HG03064 (cell line): ENCODE measurements at regions not wholly inside any gene's neighbourhood (a gene's known extent, or its start where the extent isn't known, plus 50 kb on each side); places are given as distances from the start of the nearest gene placed in this dataset.

ENCODE experiments used
- ATAC-seq: cut with Tn5 transposase; IDR thresholded peaks from one replicate; pipeline ENCODE4 v1.9.1; 2021; ENCODE audit warnings: low read depth; ENCODE audit not compliant: unreplicated experiment

DNA sequence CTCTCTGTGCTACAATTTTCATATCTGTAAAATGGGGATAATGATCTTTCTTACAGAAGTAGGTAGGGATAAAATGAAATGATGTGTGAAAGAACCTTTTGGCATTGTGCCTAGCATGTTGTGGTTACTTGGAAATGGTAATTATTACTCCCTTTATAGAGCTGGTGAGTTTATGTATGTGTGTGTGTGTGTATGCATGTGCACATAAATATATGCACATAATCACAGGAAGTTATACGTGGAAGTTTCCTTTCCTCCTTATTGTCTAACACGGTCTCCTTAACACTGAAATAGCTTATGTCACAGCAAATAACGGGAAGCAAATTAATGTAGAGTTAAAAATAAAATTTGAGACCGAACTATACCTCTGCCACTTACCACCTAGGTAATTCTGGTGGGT, 163.7 kb upstream of the ZBED5 start:
- no peak for ATAC-seq

DNA sequence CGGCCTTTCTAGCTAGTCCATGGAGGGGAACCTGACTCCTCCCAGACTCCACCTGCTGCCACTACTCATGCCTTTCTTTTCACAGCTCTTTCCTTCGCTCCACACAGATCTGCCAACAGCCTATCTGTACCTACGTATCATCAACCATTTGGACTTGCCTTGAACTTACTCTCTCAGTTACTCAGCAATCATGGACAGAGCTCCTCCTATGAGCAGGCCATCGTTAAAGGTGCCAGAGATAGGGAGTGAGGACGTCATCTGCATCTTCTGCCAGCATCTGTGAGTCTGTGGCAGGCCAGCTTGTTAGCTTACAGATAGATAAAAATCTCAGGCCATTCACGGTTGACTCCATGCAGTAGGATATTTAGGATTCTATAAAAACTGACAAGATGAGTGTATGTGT, 162.9 kb upstream of the ZBED5 start:
- no peak for ATAC-seq

DNA sequence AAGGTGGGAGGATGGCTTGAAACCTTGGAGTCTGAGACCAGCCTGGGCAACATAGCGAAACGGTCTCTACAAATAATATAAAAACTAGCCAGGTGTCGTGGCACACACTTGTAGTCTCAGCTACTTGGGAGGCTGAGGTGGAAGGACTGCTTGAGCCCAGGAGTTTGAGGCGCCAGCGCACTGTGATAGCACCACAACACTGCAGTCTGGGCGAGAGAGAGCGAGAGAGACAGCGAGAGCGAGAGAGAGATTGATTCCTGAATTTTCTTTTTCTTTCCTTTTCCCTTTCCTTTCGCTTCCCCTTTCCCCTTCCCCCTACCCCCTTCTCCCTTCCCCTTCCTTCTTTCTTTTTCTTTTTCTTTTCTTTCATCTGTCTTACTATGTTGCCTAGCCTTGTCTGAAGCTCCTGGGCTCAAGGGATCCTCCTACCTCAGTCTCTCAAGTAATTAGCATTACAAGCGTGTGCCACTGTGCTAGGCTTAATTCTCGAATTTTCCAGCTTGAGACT, 162.4 kb upstream of the ZBED5 start:
- ATAC-seq = no peak

DNA sequence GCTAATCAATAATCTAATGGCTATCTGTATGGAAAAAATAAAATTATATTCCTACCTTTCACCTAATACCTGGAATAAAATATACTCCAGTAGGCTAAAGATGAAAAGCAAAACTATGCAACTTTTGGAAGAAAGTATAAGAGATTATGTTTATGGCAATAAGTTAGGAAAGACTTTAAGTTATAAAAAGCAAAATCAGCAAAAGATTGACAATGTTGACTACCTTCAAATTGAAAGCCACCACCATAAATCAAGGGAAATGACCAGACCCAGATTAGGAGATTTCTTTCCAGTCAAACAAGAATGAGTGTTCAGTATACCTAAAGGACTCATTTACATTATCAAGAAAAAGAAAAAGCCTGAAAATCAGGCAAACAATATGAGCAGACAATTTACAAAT, 159.1 kb upstream of the ZBED5 start:
- no peak for ATAC-seq

DNA sequence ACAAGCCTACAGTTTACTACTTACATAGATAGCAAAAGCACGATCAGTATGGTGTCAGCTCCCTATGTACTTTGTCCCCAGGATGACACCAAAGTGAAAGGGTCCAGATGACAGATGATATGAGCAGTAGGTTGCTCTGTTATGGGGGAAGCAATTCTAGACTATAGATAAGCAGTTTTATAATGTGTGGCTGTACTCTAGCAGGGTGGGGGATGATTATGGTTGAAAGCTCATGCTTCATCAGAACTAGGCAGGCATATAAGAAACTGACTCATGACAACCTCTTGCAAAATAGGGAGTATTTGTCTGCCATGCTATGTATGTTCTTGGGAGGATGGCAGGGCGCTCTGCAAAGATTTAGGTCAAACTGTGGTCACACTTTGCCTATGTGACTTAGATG, 158.2 kb upstream of the ZBED5 start:
- ATAC-seq = no peak

DNA sequence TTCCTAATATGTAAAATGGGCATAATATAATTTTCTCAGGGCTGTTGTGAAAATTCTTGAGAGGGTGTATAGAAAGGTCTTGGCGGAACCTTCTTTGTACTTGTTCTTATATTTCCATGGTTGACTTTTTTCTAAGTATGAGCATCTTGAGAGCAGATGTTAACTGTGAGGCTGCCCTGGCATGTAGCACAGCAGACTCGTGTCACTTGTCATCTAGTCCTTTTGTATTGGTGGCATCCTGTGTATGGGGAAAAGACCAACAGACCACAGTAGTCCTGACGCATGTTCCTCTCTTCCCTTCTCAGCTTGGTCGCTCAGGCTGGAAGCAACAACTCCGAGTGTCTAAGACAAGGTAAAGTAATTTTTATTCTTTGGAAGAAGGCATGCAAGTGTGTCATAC, 153.8 kb upstream of the ZBED5 start:
- ATAC-seq = no peak

DNA sequence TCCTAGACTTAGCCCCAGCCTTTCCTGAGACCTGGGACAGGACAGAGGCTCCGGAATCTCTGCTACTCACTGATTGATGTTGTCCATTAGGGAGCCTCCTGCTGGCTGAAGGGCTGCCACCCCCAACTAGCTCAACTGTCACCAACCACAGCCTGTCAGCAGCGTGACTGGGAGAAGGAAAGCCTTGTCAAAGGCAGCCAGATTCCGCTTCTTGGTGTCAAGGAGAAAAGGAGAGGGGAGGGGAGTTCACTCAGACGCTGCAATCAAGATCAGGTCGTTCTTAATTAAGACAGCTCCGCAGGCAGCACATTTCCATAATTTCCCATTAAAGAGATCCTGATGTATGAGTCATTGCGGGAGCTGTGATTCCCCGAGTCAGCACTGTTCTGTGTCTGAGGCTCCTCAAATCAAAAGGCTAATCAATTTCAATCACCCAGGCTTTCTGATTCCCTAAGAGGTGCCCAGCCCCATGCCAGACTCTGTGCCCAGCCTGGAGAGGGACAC, 152.8 kb upstream of the ZBED5 start:
- ATAC-seq = no peak

DNA sequence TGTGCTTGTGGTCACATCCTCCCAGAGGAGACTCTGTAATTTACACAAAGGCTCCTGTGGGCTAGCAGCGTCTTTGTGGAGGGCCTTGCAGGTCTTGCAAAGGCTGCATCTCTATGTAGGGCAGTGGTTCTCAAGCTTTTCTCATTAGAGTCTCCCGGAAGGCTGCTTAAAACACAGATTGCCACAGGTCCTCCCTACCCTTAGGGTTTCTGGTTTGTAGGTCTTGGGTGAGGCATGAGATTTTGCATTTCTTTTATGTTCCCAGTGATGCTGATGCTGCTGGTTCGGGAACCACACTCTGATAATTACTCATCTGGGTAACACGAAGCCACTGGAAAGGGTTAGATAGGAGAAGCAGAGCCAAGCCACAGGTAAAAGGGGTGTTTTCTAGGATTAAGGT, 151.3 kb upstream of the ZBED5 start:
- no peak for ATAC-seq

DNA sequence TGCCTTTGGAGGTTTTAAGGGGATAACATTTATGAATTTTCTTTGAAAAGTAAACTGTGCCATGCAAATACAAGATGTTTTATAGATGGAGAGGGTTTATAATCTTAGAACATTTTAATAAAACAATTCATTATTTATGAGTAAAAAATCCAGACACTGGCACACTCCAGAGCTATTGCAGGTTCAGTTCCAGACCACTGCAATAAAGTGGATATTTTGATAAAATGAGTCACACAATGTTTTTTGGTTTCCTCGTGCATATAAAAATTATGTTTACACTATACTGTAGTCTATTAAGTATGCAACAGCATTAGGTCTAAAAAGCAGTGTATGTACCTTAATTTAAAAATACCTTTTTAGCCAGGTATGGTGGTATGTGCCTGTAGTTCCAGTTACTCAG, 146.2 kb upstream of the ZBED5 start:
- ATAC-seq = no peak

DNA sequence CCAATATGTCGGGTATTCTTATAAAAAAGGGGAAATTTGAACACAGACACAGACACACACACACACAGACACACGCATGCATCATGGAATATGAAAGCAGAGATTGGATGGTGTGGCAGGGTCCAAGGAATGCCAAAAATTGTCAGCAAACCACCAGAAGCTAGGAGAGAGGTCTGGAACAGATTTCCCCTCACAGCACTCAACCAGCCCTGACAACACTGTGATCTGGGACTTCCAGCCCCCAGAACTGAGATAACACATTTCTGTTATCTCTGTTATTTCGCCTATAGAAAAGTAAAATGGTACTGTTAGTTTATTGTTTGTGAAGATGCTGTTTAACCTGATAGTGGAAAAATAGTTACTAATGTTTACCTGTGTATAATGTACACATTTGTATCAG, 145.4 kb upstream of the ZBED5 start:
- no peak for ATAC-seq

DNA sequence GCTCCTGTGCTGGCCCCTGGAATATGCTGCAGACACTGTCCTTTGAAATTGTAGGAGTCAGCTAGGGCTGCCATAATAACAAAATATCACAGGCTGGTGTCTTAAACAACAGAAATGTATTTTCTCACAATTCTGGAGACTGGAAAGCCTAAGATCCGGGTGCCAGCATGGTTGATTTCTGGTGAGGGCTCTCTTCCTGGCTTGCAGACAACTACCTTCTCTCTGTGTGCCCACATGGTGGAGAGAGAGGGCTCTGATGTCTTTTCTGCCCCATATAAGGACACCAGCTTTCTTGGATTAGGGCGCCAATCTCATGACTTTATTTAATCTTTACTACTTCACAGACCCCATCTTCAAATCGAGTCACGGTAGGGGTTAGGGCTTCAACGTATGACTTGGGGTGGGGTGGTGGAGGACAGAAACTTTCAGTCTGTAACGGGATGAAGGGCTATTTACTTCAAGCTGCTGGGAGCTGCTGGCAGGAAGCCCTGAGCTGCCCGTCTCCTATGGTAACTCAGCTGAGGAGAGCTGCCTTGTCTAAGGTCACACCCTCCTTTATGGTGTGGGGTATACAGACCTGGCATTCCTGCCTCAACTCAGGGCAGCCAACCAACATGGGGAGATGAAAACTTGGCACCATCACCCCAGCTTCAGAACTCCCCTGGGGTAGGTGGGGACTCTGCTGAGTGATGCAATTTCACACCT, 142.9 kb upstream of the ZBED5 start:
- ATAC-seq = no peak

DNA sequence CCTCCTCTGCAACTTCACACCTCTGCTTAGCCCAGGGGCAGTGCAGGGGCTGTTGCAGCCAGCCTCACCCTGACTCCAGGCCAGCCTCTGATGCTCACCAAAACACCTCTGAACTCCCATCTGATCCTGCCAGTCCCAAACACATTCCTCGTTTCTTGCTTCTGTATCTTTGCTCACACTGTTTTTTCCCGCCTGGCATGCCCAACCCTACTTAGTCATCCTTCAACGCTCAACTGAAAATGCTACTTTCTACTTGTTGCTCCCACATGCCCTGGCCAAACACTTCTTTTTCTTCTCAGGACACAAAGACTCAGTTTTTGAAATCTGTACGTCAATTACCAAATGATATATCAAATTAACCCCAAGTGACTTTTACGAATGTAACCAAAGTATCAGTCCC, 140.8 kb upstream of the ZBED5 start:
- ATAC-seq = no peak

DNA sequence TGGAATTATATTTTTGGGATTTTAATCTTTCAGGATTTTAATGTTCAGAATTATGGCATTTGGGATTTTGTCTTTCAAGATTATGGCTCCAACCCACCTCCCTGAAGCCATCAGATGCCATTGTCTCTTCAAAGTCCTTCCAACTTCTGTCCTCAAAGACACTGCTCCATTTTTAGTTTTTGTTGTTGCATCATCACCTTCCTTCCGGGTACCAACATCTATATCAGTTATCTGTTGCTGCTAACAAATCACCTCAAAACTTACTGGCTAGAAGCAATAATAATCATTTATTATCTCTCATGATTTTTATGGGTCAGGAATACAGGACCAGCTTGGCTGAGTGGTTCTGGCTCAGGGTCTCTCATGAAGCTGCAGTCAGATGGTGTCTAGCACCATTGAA, 138.8 kb upstream of the ZBED5 start:
- ATAC-seq = no peak

DNA sequence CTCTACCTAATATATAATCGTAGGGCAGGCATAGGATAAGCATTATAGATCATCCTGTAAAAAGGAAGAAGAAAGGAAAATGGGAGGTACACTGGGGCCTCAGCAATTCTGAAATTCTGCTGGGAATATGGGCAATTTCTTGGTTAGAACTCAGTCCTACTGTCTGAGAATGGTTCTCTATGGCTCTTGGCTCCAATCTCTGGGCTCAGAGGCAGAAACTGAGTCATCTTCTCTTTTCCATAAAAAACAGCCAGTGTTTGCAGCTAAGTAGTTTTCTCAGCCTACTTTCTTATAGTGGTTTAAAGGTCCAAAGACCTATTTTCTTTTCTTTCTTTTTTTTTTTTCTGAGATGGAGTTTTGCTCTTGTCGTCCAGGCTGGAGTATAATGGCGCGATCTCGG, 135.8 kb upstream of the ZBED5 start:
- no peak for ATAC-seq

DNA sequence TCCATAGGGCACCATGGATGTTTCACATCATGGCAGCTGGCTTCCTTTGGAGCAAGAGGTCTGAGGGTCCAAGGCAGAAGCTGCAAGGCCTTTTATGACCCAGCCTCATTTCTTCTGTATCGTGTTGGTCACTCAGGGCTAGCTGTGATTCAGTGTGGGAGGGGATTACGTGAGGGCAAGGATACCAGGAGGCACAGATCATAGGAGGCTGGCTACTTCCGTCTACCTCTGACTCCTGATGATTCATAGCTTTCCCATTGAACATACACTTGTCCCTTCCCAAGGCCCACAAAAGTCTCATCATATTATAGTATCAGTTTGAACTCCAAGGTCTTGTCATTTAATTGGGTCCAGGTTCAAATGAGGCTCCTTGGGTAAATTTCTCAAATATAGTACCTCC, 135.3 kb upstream of the ZBED5 start:
- no peak for ATAC-seq

DNA sequence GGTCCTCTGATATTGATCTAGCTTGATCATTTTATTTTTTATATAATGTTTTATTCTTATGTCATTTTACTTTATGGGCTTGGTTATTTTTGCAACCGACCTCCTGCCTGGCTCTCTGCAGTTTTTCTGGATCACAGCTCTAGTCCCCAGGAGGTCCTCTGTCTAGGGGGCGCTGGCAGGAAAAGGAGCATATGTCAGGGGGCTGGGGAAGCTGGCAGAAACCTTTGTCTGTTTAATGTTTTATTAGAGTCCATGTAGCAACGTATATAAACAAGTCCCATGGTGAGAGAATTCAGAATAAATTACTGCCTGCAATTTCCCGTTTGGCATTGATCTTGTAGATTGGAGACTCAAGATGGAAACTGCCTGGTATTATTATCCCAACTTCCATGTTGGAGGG, 133.5 kb upstream of the ZBED5 start:
- no peak for ATAC-seq

DNA sequence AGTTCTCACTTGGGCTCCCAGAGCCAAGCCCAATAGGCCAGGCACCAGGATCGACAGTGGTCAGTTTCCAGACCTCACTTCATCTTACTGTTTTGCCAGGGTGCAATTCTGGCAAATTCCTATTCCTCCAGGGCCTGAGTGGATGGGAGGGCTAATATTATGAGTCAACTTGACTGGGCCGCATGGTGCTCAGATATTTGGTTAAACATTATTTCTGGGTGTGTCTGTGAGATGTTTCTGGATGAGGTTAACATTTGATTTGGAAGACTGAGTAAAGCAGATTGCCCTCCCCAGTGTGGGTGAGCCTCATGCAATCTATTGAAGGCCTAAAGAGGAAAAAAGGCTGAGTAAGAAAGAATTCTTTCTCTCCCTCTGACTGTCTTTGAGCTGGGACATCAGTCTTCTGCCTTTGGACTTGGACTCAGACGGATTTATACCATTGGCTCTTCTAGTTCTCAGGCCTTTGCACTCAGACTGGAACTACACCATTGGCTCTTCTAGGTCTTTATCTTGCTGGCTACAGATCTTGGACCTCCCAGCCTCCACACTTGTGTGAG, 132.9 kb upstream of the ZBED5 start:
- ATAC-seq = no peak

DNA sequence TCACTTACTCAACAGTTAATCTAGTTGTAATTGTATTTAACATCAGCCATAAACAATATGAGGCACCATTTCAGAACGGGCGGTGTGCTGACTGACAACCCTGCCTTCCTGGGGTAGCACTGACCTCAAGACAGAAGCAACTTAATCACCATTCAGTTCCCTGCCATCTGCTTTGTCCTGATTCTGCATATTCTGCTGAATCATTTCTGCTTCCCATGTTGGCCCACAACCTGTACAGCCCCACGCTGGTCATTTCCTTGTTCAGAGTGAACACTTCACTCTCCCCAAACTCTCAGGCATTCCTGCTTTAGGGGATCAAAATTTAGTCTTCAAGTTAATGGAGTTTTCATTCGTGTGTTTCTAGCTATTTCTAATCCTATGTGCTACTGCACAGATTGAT, 132.3 kb upstream of the ZBED5 start:
- ATAC-seq = no peak

DNA sequence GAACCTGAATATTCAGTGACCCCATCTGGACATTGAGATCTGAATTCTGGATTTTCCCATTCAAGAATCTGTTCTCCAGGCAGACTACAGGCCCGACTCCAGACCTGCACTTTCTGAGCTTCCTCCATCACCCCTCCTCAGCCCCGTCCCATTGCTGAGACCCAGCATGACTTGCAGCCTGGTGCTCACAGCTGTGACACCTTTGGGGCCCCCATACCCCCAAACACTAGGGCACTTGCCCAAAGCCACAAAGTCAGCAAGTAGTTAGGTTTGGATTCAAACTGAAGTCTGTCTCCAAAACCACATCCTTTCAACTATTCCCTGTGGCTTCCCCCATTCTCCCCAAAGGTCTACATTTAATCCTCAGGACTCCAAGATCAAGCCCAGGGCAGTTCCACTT, 128.2 kb upstream of the ZBED5 start:
- ATAC-seq = no peak

DNA sequence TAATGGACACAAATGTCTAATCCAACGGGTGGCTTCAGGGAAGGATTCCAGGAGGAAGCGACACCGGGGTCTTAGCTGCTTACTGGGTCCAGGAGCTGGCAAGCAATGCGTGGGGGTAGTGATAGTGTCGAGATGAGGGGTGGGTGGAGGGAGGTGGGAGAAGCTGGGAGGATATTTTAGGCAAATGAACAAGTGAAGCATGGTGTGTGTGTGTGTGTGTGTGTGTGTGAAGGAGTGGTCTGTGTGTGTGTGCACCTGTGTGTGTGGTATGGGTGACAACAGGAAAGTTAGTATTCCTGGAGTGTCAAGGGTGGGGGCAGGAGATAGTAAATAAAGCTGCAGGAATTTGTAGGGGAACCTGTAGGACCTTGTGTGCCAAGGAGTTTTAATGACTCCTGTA, 126.9 kb upstream of the ZBED5 start:
- no peak for ATAC-seq

DNA sequence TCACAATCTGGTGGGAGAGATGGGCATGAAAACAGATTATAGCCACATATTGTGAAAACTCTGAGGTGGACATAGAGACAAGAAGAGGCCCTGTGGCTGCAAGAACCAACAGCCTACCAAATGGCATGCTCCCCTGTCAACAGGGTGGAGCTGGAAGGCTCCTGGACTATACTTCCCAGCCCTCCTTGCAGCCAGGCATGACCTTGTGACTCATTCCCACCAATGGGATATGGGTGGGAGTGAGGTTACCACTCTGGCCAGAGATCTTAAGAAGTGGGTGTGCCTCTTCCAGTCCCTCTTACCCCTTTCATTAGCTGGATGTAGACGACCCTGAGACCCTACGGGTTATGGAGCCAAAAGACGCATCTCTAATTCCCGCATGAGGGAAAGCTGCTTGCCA, 126.4 kb upstream of the ZBED5 start:
- no peak for ATAC-seq

DNA sequence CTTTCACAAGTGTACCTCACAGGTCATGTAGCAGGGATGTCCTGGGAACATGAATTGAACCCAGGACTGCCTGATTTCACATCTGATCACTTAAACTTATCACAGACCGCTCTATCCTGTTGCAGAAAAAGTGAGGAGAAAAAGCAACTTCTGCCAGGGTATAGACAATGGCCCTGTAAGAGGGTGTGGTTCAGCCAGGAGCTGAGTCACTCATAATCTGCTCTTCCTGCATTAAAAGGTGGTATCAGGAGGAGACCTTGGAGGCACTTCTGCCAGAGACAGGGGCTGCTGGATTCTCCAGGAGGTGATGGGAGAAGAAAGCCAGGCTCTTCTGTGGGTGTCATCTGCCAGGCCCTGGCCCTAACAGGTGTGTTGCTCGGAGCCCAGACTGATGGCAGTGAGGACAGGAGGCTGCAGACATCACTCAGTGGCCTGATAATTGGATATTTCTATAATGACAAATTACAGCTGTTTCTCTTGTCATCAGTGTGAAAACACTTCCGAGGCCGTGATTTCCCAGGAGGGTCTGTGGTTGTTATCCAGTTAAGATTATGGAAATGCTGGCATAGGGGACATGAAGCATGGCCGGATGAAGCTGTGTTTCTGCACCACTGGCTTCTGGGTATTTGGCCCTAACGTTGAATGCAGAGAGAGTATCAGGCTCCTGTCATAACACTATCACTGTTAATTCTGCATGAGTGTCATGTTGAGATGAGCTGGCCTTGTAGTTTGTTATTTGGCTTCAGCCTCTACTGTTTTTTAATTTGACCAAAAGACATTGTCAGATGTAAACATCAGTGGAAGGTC, 125.1 kb upstream of the ZBED5 start:
- ATAC-seq = no peak
